GM12892 (cell line): ENCODE measurements at regions not wholly inside any gene's neighbourhood (a gene's known extent, or its start where the extent isn't known, plus 50 kb on each side); places are given as distances from the start of the nearest gene placed in this dataset.

ENCODE experiments used
- POLR2A ChIP-seq: IDR thresholded peaks from 2 replicates; pipeline ENCODE4 v1.6.1; 2011; ENCODE audit warnings: low read depth, low read length, control low read depth
- POLR2AphosphoS5 ChIP-seq: IDR thresholded peaks from 2 replicates; pipeline ENCODE4 v1.6.1; 2011; ENCODE audit warnings: low read depth, low read length, control low read depth

DNA sequence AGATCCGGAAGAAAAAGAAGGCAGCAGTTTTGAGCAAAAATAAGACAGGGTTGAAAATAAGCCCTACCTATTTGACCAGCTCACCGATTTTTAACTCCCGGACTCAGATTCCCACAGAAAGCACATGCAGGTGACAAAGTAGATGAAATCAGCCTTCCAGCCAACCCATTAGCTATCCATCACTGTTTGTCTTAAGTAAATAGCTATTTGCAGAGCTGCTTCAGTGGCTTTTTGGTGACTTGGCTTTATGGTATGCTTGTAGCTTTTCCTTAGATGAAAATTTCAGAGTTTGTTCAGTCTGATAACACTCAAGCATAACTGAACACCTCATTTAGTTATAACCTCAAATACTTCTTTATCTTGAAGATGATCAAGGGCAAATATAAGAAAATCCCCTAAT is 192.6 kb downstream of the HIPK3 start:
- no peak for TF ChIP-seq POLR2A
- no peak for TF ChIP-seq POLR2AphosphoS5
